ENCODE measurements at regions not wholly inside any gene's neighbourhood (a gene's known extent, or its start where the extent isn't known, plus 50 kb on each side); places are given as distances from the start of the nearest gene placed in this dataset.

- Histone ChIP-seq H3K36me3 (ENCODE audit: control insufficient read depth, insufficient read depth, low read length) (no peaks in the 10 kb centered on the region), H3K4me3 (ENCODE audit: low read depth, low read length) (no peak overlapping the region), H3K27me3 (ENCODE audit: control insufficient read depth, insufficient read depth, low read length) (no peaks in the 10 kb centered on the region)
- DNase-seq (ENCODE audit: low read depth), result no peak
- TF ChIP-seq CTCF (IDR thresholded peaks at IDR 0.05; ENCODE audit: insufficient read depth, low read length, poor library complexity, severe bottlenecking), result no peak
Measured at GRCh38 chr2:220935789-220936321, 636.2 kb downstream of the EPHA4 start.

DNA sequence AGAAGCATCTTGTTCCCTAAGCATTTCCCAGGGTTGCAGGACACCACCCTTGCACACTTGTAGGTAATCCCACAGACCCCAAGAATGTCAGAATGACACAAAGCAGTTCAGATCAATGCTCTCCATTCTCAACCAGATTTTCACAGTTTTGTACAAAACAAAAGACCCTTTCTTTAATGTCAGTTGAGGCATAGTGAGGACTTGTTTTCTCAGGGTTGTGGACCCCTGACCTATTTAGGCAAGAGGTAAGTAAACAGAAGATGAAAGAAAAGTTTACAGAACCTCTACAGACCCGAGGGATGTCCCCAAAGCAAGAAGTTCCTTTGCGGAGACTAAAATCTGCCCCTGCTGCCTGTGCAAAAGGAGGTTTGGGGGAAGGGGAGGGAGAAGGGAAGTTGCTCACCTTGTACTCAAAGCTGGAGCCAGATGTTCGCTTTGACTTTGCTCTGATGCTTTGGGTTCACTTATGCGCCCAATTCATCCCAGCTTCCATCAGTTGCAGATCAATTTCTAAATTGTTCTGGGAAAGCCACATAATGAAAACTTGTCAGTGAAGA, 635.4 kb downstream of the EPHA4 start:
- H3K27me3 ChIP-seq (ENCODE audit: control insufficient read depth, insufficient read depth, low read length), result no peaks in the 10 kb centered on the region
- no peaks in the 10 kb centered on the region for H3K36me3 ChIP-seq (ENCODE audit: control insufficient read depth, insufficient read depth, low read length)
- TF ChIP-seq CTCF (IDR thresholded peaks at IDR 0.05; ENCODE audit: insufficient read depth, low read length, poor library complexity, severe bottlenecking), result no peak
- no peak for DNase-seq (ENCODE audit: low read depth)
- H3K4me3 ChIP-seq (ENCODE audit: low read depth, low read length), result no peak overlapping the region

DNA sequence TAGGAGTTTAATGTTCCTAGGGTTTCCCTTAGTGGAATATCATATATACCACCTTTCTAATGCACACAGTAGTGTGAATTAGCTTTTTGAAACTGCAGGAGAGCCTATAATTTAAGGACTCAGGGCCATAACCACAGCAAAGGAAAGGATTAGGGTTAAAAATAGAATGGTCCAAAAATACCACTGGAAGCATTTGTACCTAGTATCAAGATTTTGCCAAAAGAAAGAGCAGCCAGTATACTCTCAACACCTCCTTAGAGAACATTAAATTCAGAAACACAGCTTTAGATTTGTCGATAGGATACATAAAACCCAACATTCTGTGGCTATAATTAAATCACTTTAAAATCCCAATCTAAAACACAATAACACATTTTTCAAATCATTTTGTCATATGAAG, 634.9 kb downstream of the EPHA4 start:
- DNase-seq (ENCODE audit: low read depth), result no peak
- Histone ChIP-seq H3K36me3 (ENCODE audit: control insufficient read depth, insufficient read depth, low read length) (no peaks in the 10 kb centered on the region), H3K27me3 (ENCODE audit: control insufficient read depth, insufficient read depth, low read length) (no peaks in the 10 kb centered on the region), H3K4me3 (ENCODE audit: low read depth, low read length) (no peak overlapping the region)
- TF ChIP-seq CTCF (IDR thresholded peaks at IDR 0.05; ENCODE audit: insufficient read depth, low read length, poor library complexity, severe bottlenecking), result no peak

DNA sequence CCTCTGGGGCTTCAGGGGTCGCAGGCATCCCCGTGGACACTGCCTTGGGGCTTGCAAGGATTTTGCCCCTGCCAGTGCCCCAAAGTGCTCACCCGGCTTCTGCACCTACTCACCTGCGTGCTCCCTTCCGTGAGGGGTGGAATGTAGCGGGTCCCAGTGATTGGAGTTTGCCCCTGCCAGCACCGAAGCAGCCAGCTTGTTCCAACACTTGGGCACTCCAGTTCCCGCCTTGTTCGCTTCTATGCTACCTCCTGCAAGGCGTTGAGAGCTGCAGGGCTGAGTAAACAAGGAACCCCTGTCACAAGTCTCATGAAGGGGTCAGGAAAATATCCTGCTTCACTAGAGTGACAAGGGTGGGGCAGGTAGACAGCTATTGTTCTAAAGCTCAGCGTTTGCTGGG, 631.5 kb downstream of the EPHA4 start:
- Histone ChIP-seq H3K27me3 (ENCODE audit: control insufficient read depth, insufficient read depth, low read length) (no peaks in the 10 kb centered on the region), H3K36me3 (ENCODE audit: control insufficient read depth, insufficient read depth, low read length) (no peaks in the 10 kb centered on the region), H3K4me3 (ENCODE audit: low read depth, low read length) (no peak overlapping the region)
- DNase-seq (ENCODE audit: low read depth), result no peak
- TF ChIP-seq CTCF (IDR thresholded peaks at IDR 0.05; ENCODE audit: insufficient read depth, low read length, poor library complexity, severe bottlenecking), result no peak

GRCh38 chr2:220941683-220942082, 630.4 kb downstream of the EPHA4 start:
- no peak overlapping the region for H3K4me3 ChIP-seq (ENCODE audit: low read depth, low read length)
- DNase-seq (ENCODE audit: low read depth), result no peak
- no peaks in the 10 kb centered on the region for H3K36me3 ChIP-seq (ENCODE audit: control insufficient read depth, insufficient read depth, low read length)
- no peaks in the 10 kb centered on the region for H3K27me3 ChIP-seq (ENCODE audit: control insufficient read depth, insufficient read depth, low read length)
- no peak for TF ChIP-seq CTCF (IDR thresholded peaks at IDR 0.05; ENCODE audit: insufficient read depth, low read length, poor library complexity, severe bottlenecking)

DNA sequence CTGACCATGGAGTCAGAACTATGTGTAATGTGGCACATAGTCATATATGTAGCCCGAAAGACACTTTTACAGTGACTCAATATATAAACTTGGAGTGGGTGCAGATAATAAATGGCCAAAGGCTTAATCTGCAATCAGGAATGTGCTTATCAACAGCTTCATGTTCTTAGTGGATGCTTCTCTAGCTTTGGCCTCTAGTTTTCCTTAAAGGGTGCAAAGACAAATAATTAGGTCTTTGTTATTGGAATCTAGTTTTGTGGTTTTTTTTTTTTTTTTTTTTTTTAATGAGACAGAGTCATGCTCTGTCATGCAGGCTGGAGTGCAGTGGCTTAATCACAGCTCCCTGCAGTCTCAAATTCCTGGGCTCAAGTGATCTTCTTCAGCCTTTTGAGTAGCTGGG, 625.6 kb downstream of the EPHA4 start:
- DNase-seq (ENCODE audit: low read depth), result no peak
- no peak overlapping the region for H3K4me3 ChIP-seq (ENCODE audit: low read depth, low read length)
- no peak for TF ChIP-seq CTCF (IDR thresholded peaks at IDR 0.05; ENCODE audit: insufficient read depth, low read length, poor library complexity, severe bottlenecking)

More for the DNA sequence above, 625.6 kb downstream of the EPHA4 start:
- Histone ChIP-seq H3K36me3 (ENCODE audit: control insufficient read depth, insufficient read depth, low read length) (no peaks in the 10 kb centered on the region), H3K27me3 (ENCODE audit: control insufficient read depth, insufficient read depth, low read length) (no peaks in the 10 kb centered on the region)

Measured in kidney epithelial cell (primary cell).